Omental fat pad (tissue), 3 donors: ENCODE measurements at regions not wholly inside any gene's neighbourhood (a gene's known extent, or its start where the extent isn't known, plus 50 kb on each side); places are given as distances from the start of the nearest gene placed in this dataset.

Experiments used
- ATAC-seq: fragments of 150-250 bp; one replicate; pipeline ENCODE4 v1.9.1; 2016; ENCODE audit warnings: mild to moderate bottlenecking, moderate library complexity; ENCODE audit not compliant: low FRiP score
- DNase-seq: peaks from one replicate; pipeline ENCODE4 v3.0.0-alpha.2; 2019; ENCODE audit warnings: low spot score
- TF ChIP-seq, protein P1 (sequence below), 3 donors: fragments of 450-650 bp; IDR thresholded peaks; one replicate each; pipeline ENCODE4 v1.5.1; 2016 to 2017; ENCODE audit warnings: antibody characterized with exemption in 3 of 3, mild to moderate bottlenecking in 3 of 3, moderate library complexity in 2 of 3

DNA sequence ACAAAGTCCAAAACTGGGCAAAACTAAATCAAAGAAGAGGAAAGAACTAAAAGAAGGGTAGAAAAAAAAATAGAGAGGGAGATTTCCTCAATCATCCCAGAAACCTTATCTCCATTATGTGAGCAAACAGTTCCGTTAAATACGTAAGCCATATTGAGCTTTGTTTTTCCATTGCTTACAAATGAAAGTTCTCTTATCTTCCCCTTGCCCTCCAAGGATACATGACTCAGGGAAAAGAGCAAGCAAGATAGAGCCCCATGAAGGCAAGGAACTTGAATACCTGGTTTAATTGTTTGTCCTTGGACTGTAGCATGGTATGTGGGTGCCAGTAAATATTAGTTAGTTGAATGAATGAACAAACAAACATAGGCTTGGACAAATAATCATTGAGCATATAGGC lies 126.8 kb upstream of the USP15 start:
- no peak for ATAC-seq

DNA sequence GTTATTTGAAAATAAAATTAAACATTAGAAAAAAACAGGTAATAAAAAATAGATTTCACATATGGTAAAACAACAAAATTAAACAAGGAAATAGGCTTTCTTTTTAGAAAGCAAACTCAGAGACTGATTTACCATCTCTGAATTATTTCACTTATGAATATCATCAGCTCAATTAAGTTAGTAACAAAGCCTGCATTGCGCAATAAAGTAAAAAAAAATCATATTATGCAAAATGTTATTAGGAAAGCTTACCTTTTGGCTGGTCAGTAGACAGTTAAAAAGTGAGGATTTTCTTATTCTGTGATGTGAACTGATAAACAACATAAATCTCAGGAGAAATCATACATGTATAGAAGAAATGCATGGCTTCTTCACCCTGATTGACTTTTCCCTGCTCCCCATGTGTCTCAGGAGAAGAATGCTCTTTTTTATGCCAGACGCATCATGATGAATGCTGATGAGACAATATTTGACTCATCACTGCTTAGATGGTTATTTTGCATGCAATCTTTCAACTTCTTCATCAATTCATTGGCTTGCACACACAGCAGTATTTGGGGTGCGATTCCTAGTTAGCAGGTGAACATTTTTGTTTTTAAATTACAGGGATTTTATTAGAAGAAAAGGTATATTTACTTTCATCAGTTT lies 124.5 kb upstream of the USP15 start:
- no peak for DNase-seq
- TF ChIP-seq, protein P1, sequence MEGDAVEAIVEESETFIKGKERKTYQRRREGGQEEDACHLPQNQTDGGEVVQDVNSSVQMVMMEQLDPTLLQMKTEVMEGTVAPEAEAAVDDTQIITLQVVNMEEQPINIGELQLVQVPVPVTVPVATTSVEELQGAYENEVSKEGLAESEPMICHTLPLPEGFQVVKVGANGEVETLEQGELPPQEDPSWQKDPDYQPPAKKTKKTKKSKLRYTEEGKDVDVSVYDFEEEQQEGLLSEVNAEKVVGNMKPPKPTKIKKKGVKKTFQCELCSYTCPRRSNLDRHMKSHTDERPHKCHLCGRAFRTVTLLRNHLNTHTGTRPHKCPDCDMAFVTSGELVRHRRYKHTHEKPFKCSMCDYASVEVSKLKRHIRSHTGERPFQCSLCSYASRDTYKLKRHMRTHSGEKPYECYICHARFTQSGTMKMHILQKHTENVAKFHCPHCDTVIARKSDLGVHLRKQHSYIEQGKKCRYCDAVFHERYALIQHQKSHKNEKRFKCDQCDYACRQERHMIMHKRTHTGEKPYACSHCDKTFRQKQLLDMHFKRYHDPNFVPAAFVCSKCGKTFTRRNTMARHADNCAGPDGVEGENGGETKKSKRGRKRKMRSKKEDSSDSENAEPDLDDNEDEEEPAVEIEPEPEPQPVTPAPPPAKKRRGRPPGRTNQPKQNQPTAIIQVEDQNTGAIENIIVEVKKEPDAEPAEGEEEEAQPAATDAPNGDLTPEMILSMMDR (IDR thresholded peaks at IDR 0.05), result no peak
- no peak for ATAC-seq

More for the DNA sequence above, 126.8 kb upstream of the USP15 start:
- TF ChIP-seq, protein P1 (IDR thresholded peaks at IDR 0.05), result no peak
- no peak for DNase-seq

DNA sequence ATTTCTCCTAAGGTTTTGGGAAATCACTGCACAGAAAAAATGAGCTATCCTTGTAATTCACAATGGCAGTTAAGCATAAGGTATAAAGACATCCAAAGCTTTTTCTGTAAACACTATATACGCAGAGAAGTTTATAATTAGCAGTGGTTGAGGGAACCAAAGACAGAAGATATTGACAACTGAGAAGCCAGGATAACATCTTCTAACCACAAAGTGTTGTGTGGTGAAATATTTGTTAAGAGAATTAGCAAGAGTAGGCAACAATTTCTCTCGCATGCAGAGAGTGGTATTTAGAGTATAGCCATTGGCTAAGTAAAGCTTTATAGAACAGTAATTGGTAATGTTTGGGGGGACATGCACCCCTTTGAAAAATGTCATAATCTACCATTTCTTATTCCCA lies 123.7 kb upstream of the USP15 start:
- TF ChIP-seq, protein P1 (IDR thresholded peaks at IDR 0.05), result no peak
- ATAC-seq (no peak), DNase-seq (no peak)

DNA sequence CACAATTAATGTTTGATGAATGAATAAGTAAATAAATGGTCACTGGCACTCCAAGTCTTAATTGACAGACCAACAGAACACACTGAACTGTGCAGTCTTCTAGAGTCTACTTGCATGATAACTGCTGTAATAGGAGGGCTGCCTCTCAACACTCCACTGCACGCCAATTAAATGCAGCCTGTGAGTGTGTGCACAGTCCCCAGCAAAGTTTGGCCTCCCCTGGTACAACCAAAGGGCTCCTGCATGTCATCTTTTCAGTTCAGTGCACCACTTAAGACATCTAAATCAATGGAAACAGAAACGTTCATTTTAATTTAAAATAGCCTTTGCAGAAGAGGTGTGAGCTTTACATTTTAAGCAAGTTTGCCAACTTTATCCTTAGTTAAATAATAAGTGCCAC lies 121.7 kb upstream of the USP15 start:
- DNase-seq (no peak), ATAC-seq (no peak)
- TF ChIP-seq, protein P1 (IDR thresholded peaks at IDR 0.05), result no peak

DNA sequence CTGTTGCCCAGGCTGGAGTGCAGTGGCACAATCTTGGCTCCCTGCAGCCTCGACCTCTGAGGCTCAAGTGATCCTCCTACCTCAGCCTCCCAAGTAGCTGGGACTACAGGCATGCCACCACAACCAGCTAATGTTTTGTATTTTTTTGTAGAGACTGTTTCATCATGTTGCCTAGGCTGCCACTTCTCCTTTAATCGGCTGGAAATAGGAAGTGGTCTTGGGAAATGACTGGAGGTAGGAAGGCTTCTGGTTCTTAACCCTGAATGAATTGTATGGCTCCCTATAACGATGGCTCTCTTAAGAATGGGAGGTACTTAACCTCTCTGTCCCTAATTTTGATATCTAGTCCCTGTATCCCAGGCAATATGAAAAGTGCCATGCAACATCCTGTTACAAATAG lies 113.9 kb upstream of the USP15 start:
- DNase-seq (no peak), ATAC-seq (no peak)
- TF ChIP-seq, protein P1 (IDR thresholded peaks at IDR 0.05), result no peak

DNA sequence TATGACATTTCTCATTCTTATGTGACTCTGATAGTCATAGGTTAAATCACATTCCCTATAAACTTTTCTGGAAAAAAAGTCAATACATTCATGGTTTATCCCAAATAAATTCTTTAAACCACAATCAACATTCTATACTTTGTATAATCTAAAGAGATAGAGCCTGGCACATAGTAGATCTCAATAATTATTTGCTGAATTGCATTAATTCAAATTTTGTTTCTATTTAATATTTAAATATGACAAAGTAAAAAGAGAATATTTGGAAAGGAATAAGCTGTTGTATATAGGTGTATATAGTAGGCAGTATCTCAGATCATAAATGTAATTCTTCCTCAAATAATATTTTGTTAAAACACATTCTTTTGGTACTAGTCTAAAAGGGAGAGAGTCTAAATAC lies 102.2 kb upstream of the USP15 start:
- ATAC-seq (no peak), DNase-seq (no peak)
- TF ChIP-seq, protein P1 (IDR thresholded peaks at IDR 0.05), result no peak
